ENCODE measurements at regions not wholly inside any gene's neighbourhood (a gene's known extent, or its start where the extent isn't known, plus 50 kb on each side); places are given as distances from the start of the nearest gene placed in this dataset.
"Not testable (repeated sequence)": the region's sequence is repeated elsewhere in the genome, so short reads cannot be mapped to it uniquely, and the experiment has no call there.

DNA sequence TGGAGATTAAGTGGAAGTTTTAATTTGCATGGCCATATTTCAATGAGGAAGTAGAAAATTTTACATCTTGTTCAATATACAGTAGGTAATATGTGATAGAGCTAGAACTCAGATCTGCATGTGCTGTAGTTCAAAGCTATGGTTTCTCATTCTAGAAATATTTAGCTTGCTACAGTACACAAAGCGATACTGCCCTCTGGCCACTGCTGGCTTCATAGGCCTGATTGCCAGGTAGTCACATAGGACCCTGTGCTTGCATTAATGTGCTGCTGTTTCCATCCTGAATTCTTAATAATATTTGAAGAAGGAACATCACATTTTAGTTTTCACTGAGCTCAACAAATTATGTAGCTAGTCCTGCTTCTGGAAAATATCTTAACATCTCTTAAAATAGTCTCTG lies 87.0 kb downstream of the PLSCR2 start:
- FAIRE-seq = no peak
- peak; percentile 3 for DNase-seq (ENCODE audit: low spot score)

DNA sequence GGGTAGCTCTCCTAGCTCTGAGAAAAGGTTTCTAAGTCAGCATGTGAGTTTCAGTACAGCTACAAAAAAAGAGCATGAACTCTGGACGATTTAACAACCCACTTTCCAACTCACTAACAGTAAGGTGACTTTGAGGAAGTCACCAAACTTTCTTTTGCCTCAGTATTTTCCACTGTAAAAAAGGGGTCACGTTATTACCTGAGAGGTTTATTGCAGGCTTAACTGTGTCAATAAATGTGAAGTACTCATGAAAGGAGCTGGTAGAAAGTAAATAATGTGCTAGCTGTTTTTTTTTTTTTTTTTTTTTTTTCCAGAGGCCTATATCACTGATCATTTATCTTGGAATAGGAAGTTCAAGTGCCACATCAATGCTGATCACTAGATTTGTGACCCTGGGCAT lies 89.3 kb downstream of the PLSCR2 start:
- FAIRE-seq (no peak), DNase-seq (ENCODE audit: low spot score) (no peak)

DNA sequence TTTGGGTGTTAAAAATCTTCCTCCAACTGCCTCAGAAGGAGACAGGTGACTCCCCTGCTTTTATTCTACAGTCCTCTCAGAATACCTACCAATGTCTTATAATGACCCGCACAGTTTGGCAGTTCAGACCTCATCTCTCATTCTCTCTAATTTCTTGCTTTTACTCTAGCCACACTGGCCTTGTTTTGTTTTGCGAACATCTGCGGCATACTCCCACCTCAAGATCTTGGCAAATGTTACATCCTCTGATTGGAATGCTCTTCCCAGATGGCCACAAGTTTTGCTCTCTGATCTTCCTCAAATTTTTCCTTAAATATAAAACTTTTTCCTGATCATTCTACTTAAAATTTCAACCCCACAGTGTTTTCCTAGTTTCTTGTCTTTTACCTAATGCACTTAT lies 94.1 kb downstream of the PLSCR2 start:
- DNase-seq (ENCODE audit: low spot score) = no peak

DNA sequence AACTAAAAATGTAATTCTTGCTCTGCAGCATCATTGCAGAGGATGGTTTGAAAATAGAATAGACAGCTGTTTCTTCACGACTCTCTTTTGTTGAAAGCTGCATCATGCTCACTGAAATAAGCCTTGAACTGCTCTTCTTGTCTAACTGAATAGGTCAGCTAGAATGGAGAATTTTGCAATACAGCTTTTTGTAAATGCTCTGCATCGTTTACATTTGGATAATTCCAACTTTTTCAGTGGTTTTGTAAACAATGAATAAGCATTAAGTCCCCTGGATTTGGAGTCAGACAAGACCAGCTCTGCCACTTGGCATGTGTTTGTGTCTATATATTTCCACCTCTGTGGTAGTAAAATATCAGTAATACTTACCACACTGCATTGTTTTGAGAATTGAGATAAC lies 95.2 kb downstream of the PLSCR2 start:
- DNase-seq (ENCODE audit: low spot score) = no peak
- no peak for FAIRE-seq

More for the DNA sequence above, 94.1 kb downstream of the PLSCR2 start:
- FAIRE-seq = no peak

DNA sequence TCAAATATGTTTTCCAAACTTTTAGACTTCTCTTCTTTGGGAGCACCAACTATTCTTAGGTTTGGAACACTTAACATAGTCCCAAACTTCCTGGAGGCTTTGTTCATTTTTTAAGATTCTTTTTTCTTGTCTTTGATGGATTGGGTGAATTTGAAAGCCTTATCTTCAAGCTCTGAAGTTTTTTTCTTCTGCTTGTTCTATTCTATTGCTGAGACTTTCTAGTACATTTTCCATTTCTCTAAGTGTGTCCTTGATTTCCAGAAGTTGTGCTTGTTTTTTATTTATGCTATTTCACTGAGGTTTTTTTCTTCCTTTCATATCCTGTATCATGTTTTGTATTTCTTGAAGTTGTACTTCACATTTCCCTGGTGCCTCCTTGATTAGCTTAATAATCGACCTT lies 97.5 kb downstream of the PLSCR2 start:
- FAIRE-seq (no peak), DNase-seq (ENCODE audit: low spot score) (no peak)

DNA sequence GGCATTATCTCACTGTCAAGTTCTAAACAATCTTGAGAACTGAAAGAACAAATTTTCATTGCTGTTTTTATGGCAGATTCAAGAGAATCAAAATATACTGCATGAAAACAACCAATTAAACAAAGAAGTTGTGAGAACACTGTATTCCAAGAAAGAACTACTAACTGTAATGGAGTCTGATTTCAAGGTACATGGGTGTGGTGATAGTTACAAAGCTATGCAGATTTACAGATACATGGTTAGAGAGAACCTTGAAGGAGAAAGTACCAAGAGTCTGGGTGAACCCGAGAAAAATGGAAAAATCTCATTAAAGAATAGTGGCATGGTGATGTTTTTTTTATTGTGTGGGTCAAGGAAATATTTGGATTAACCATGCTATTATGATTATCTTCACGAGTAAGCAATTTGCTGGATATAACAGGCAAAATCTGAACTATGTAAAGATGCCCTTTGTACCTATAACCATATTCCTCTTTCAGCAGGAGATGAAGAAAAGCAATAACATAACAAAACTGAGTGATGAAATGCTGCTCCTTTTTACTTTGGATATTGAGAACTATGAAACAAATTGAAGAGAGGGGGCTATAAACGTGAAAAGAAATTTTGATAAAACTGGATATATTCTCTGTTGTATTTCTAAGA lies 100.4 kb downstream of the PLSCR2 start:
- no peak for DNase-seq (ENCODE audit: low spot score)
- no peak for FAIRE-seq

DNA sequence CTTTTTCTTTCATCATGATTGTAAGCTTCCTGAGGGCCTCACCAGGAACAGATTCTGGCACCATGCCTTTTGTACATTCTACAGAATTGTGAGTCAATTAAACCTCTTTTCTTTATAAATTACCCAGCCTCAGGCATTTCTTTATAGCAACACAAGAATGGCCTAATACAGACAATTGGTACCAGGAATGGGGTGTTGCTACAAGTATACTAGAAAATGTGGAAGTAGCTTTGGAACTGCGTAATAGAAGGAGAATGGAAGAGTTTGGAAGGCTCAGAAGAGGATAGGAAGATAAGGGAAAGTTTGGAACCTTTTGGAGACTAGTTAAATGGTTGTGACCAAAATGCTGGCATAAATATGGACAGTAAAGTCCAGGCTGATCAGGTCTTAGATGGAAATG lies 108.9 kb upstream of the PLSCR4 start:
- no peak for DNase-seq (ENCODE audit: low spot score)
- no peak for FAIRE-seq

DNA sequence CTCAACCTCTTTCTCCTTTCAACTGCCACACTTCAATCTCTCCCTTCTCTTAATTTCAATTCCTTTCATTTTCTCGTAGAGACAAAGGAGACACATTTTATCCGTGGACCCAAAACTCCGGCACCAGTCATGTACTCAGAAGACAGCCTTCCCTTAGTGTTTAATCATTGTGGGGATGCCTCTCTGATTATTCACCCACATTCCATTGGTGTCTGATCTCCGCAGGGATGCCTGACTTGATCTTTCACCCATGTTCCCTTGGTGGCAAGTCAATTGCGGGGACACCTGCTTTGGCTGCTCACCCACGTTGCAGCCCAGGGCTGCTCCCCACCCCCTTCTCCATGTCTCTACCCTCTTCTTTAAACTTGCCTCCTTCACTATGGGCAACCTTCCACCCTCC lies 103.5 kb upstream of the PLSCR4 start:
- peak; percentile 9 for DNase-seq (ENCODE audit: low spot score)
- FAIRE-seq = not testable (repeated sequence)

DNA sequence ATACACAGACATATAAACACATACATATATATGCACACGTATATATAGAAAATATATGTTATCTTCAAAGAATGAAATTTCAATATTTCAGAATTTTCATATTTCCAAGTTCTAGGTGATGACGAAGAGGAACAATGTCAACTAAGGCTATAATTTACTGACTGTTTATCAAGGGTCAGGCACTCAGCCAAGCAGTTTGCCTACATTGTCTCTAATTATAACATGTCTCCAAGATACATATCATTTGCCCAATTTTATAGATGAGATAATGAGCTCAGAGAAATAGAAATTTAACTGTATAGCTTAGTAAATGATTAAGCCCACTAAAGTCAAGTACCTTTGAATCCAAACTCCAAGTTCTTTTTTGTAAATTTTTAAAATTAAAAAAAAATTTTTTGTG lies 99.9 kb upstream of the PLSCR4 start:
- DNase-seq (ENCODE audit: low spot score) (no peak), FAIRE-seq (no peak)

DNA sequence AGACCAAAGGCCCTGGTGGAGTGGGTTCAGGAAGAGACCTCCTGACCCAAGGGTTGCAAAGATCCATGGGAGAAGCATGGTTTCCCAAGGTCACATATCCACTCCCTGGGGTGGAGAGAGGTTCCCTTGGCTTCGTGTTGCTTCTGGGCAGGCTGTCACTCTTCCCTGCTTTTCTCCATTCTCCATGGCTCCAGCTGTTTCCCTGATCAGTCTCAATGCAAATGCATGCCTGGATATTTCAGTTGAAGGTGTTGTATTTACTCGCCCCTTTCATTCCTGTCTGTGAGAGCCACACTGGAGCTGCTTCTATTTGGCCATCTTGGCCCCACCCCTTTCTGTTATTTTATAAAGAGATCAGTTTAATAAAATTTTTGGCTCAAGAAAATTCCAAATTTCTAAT lies 95.0 kb upstream of the PLSCR4 start:
- DNase-seq (ENCODE audit: low spot score) = no peak
- no peak for FAIRE-seq

DNA sequence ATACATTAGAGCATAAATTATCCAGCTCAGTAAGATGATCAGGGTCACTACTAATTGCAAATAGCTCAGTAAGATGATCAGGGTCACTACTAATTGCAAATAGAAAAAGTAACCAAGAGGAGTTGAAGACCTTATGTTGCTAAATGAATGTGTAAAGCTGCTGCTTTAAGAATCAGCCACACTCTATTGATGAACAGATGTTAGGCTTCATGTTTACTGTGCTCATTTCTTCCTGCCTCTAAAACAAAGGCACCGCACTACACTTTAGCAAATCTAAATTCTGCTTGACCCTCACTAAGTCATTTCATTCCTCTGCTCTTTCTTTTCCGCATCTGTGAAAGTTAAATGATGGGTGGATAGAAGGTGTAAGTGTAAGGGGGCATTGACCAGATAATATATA lies 92.6 kb upstream of the PLSCR4 start:
- DNase-seq (ENCODE audit: low spot score) = no peak
- no peak for FAIRE-seq

DNA sequence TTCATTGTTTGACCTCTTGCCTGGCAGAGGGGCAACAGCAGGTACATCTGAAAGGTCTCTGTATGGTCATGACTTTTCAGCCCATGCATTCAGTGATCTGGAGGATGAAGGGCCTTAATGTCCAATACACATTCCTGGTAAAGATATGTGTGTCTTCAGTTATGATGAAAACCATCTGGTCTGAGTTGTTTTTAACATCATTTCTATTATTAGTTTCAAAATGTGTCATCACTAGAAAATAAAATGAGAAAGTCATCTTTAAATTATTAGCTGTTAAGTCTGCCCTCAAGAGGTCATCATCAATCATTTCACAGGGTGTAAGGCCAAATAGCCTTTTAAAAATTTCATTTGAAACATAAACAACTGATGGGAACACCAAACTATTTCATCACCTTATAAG lies 92.1 kb upstream of the PLSCR4 start:
- DNase-seq (ENCODE audit: low spot score) (no peak), FAIRE-seq (no peak)

DNA sequence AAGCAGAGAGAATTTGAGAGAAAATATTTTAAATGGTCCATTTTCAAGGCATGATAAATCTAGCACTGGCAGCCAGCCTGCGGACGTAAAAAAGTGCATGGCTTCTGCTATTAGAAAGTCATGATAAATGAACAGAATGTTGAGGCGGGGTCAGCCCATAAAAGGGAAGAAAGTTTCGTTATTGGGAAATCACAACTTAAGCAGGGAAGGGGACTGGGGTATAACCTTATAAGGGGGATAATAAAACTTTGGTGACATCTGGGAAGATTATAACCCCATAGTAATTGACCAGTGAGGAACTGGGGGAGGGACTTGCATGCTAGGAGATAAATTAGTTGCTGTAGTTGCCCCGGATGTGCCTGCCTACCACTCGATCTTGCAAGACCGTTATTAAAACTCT lies 88.4 kb upstream of the PLSCR4 start:
- FAIRE-seq (no peak), DNase-seq (ENCODE audit: low spot score) (no peak)

DNA sequence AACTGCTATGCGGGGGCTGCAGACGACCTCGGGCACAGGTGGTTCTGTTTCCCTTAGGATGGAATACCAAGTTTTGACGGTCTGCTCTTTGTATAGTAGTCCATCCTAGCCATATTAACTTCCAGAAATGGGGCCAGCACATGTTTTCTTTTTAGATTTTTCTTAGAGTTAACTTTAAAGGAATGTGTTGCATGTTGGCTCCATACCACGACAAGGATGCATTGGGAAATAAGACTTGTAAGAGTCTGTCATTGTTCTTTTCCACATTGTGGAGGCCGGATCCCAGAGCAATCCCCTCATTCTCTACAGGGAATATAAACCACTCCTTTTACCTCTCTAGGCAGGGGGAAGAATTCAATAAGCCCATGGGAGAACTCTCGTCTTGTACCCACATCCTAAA lies 87.1 kb upstream of the PLSCR4 start:
- FAIRE-seq = peak; percentile 20
- no peak for DNase-seq (ENCODE audit: low spot score)

DNA sequence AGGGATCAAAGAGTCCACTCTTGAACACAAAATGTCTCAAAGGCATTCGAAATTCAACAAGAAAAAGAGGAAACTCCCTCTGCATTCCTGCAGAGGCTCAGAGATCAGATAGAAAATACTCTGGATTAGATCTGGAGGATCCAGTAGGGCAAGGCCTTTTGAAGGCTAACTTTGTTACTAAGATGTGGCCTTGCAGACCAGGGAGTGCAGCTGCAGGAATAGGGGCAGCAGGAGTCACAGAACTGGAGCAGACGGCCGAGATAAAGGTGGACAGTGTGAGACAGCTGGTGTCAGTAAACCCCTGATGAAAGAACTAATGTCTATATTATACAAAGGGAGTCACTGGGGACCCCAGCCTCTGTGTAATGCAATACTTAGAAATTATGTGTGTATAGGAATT lies 84.5 kb upstream of the PLSCR4 start:
- DNase-seq (ENCODE audit: low spot score) (no peak), FAIRE-seq (no peak)

DNA sequence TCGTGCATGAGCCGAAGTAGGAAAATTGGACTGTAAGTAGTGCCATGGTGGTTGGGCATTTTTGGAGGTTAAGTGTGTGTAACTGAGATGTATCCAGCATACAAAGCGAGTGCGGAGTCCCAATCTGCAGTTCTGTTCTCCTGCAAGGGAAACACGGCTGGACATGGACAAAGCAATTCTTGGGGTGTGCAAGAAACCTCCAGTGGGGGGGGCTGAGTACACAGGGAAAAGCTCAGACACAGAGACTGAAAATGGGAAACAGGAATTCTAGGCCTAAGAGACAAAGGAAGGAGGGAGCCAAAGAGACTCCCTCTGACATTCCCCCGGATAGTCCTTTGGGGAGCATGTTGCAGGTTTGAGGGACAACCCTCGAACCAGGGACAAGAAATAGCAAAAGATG lies 83.2 kb upstream of the PLSCR4 start:
- no peak for FAIRE-seq
- no peak for DNase-seq (ENCODE audit: low spot score)

DNA sequence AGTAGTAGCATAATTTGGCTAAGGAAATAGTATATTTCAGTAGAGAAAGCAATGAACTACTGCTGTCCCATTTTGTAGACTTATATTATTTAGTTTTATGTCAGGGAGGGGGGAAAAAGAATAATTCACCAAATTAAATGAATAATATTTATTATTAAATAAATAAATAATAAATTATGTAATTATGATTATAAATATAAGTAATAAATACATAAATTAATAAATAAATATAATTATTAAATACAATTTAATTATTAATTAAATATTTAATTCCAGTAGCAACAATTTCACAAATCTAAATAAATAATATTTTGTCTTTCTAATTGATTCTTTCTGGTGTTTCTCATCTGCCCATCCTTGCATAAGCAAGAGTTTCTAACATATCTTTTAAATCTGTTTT lies 81.1 kb upstream of the PLSCR4 start:
- FAIRE-seq = no peak
- DNase-seq (ENCODE audit: low spot score) = no peak

DNA sequence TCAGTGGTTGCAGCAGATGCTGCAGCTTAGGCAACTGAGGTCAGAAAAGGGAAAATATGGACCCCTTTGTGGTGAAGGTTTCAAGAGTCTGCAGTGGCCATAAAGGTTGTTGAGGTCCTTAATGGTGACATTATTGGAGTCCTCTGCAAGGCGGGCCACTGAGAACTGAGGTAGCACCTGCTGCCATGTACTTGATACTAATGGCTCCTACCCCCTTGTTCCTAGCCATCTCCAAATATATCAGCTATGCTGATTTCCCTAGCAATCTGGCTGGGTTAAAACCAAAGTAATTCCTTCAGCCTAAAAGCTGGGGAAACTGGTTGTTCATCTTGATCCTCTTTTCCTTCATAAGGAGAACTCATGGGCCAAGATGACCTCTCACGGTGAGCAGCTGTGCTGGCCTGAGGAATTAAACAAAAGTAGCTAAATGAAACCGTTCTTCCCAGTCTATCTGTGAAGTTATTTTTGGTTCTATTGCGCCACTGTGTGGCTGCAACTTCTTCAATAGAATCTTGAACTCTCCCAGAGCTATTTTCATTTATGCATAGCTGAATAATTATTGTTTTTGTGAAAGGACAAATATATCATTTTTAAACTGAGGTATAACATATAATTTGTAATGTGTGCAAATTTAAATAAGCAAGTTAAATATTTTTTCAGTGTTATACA lies 76.1 kb upstream of the PLSCR4 start:
- no peak for FAIRE-seq
- peak; percentile 18 for DNase-seq (ENCODE audit: low spot score)

DNA sequence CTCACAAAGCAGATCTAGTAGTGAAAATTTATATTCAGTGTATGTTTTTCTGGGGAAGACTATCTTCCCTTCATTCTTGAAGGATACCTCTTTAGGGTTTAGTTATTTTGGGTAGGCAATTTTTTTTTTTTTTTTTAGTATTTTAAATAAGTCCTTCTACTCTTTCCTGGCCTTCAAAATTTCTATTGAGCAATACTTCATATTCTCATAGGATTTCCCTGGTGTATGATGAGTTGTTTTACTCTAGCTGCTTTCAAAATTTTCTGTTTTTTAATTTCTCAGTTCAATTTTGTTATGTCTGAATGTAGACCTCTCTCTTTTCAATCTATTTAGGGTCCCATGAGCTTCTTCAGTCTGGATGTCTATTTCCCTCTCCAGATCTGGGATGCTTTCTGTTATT lies 74.3 kb upstream of the PLSCR4 start:
- DNase-seq (ENCODE audit: low spot score) = no peak
- no peak for FAIRE-seq

DNA sequence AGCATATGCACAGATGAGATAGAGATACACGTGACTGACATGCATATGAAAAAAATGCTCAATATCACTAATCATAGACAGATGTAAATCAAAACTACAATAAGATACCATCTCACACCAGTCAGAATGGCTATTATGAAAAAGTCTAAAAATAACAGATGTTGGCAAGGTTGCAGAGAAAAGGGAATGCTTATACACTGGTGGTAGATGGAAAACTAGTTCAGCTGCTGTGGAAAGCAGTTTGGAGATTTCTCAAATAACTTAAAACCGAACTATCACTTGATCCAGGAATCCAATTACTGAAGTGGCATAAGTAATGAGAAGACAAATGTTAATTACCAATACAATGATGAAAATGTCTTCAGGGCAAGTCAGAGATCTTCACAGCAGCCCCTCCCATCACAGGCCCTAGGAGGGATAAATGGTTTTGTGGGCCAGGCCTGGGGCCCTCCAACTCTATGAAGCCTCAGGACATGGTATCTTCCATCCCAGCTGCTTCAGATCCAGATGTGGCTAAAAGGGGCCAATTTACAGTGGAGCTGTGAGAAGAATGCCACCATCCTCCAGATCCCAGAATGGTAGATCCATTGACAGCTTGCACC lies 71.4 kb upstream of the PLSCR4 start:
- DNase-seq (ENCODE audit: low spot score) (no peak), FAIRE-seq (no peak)

DNA sequence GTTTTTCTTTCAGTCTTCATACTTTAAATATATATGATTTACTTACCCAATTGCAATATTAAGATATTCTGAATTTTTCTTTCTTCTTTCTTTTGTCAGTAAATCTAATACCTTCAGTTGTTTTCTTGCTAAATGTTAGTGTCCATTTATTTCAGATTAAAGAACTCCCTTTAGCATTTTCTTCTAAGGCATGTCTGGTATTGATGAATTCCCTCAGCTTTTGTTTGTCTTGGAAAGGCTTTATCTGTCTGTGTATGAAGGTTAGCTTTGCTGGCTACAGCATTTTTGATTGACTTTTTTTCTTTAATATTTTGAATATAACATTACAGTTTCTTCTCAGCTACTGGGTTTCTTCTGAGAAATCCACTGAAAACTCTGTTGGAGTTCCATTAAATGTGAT lies 64.0 kb upstream of the PLSCR4 start:
- FAIRE-seq (no peak), DNase-seq (ENCODE audit: low spot score) (no peak)

DNA sequence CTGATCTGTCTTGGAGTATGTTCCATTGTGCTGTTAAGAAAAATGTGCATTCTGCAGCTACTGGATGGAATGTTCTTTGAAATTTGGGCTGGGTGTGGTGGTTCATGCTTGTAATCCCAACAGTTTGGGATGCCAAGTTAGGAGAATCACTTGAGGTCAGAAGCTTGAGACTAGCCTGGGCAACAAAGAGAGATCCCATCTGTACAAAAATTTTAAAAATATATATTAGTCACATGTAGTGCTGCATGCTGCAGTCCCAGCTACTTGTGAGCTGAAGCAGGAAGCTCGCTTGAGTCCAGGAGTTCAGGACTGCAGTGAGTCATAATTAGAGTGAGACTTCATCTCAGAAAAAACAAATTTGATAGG lies 62.8 kb upstream of the PLSCR4 start:
- FAIRE-seq = no peak
- DNase-seq (ENCODE audit: low spot score) = no peak

DNA sequence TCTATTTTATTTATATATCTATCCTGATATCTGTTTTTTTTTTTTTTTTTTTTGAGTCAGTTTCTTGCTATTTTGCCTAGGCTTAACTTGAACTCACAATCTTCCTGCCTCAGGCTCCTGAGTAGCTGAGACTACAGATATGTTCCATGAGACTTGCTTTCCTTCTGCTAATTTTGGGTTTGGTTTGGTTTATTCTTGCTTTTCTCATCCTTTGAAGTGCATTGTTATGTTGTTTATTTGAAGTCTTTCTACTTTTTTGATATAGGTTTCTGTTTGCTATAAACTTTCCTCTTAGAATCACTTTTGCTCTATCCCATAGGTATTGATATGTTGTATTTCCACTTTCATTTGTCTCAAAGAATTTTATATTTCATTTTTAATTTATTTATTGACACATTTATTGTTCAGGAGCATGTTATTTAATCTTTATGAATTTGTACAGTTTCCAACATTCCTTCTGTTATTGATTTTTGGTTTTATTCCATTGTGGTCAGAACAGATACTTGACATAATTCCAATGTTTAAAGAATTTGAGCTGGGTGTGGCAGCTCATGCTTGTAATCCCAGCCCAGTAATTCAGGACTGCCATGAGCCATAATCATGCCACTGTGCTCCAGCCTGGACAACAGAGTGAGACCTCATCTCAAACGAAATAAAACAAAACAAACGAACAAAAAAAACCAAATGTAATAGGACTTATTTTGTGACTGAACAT lies 62.3 kb upstream of the PLSCR4 start:
- no peak for FAIRE-seq

More for the DNA sequence above, 62.3 kb upstream of the PLSCR4 start:
- DNase-seq (ENCODE audit: low spot score) = no peak
